GM12878 (cell line): ENCODE measurements at regions not wholly inside any gene's neighbourhood (a gene's known extent, or its start where the extent isn't known, plus 50 kb on each side); places are given as distances from the start of the nearest gene placed in this dataset.

Source experiments
- CTCF ChIP-seq, 3 experiments: IDR thresholded peaks in 2 of 3; conservative IDR thresholded peaks in 1 of 3; 2 replicates each; pipeline ENCODE4 v1.5.1; 2011; ENCODE audit warnings: low read depth in 3 of 3, low read length in 3 of 3, mild to moderate bottlenecking in 3 of 3, control low read depth in 2 of 3, moderate library complexity in 2 of 3, inconsistent platforms in 1 of 3, mixed read lengths in 1 of 3; ENCODE audit not compliant: control insufficient read depth in 2 of 3, insufficient read depth in 1 of 3; ENCODE audit errors: extremely low read depth in 1 of 3
- ETV6 ChIP-seq, 2 experiments: fragments of 450-650 bp in 1 of 2; IDR thresholded peaks in 1 of 2; conservative IDR thresholded peaks in 1 of 2; 2 replicates each; pipeline ENCODE4 v1.6.1; 2014; ENCODE audit warnings: antibody characterized with exemption in 1 of 2, borderline replicate concordance in 1 of 2, low read depth in 1 of 2, mild to moderate bottlenecking in 1 of 2, moderate library complexity in 1 of 2
- GABPA ChIP-seq: IDR thresholded peaks from 2 replicates; pipeline ENCODE4 v1.6.1; 2014; ENCODE audit warnings: antibody characterized with exemption, low read depth, mild to moderate bottlenecking, inconsistent platforms
- MXI1 ChIP-seq: fragments of 150-350 bp; IDR thresholded peaks from 2 replicates; pipeline ENCODE4 v1.6.1; 2011; ENCODE audit warnings: low read depth, mild to moderate bottlenecking, inconsistent platforms, low read length, improper control_type of control experiment
- POLR2A ChIP-seq: IDR thresholded peaks from 2 replicates; pipeline ENCODE4 v1.6.1; 2011; ENCODE audit warnings: low read depth, mild to moderate bottlenecking, low read length
- POLR2AphosphoS5 ChIP-seq: IDR thresholded peaks from 2 replicates; pipeline ENCODE4 v1.6.1; 2011; ENCODE audit warnings: mild to moderate bottlenecking, low read length, inconsistent platforms
- SMAD1 ChIP-seq: fragments of 450-650 bp; IDR thresholded peaks from 2 replicates; pipeline ENCODE4 v1.6.1; 2018; ENCODE audit warnings: mild to moderate bottlenecking, low read depth; ENCODE audit not compliant: partially characterized antibody
- SREBF2 ChIP-seq: IDR thresholded peaks from 2 replicates; pipeline ENCODE4 v1.6.1; 2012; ENCODE audit warnings: mild to moderate bottlenecking, low read length
- SUZ12 ChIP-seq: fragments of 200-600 bp; sonication (generic); IDR thresholded peaks from one replicate; pipeline ENCODE4 v1.6.1; 2018; ENCODE audit warnings: antibody characterized with exemption, mild to moderate bottlenecking; ENCODE audit not compliant: unreplicated experiment
- TF ChIP-seq, protein P1 (sequence below): IDR thresholded peaks from 2 replicates; pipeline ENCODE4 v1.6.1; 2011; ENCODE audit warnings: low read depth, low read length, improper control_type of control experiment, borderline replicate concordance

GRCh38 chr6:164164876-164165275, 750.4 kb downstream of the QKI start:
- no peak for TF ChIP-seq ETV6 (conservative IDR thresholded peaks at IDR 0.05 in 1 of 2, IDR thresholded peaks at IDR 0.05 in 1 of 2; ENCODE audit: borderline replicate concordance in 1 of 2, low read depth in 1 of 2)
- no peak for TF ChIP-seq GABPA
- no peak for TF ChIP-seq POLR2A
- no peak for TF ChIP-seq SREBF2
- TF ChIP-seq SUZ12 = no peak
- TF ChIP-seq MXI1 = no peak
- TF ChIP-seq CTCF (IDR thresholded peaks at IDR 0.05 in 2 of 3, conservative IDR thresholded peaks at IDR 0.05 in 1 of 3; ENCODE audit: control insufficient read depth in 2 of 3, extremely low read depth in 1 of 3, insufficient read depth in 1 of 3, low read depth in 3 of 3, low read length in 3 of 3) = no peak
- TF ChIP-seq, protein P1, sequence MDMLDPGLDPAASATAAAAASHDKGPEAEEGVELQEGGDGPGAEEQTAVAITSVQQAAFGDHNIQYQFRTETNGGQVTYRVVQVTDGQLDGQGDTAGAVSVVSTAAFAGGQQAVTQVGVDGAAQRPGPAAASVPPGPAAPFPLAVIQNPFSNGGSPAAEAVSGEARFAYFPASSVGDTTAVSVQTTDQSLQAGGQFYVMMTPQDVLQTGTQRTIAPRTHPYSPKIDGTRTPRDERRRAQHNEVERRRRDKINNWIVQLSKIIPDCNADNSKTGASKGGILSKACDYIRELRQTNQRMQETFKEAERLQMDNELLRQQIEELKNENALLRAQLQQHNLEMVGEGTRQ = no peak
- TF ChIP-seq POLR2AphosphoS5 = no peak
- no peak for TF ChIP-seq SMAD1
